Activated CD8-positive, alpha-beta memory T cell treated with anti-CD3 and anti-CD28 coated beads, Interleukin-2, amount 10 ng/mL, durations not matched to agents 7 days and 5 days (primary cell): ENCODE measurements at regions not wholly inside any gene's neighbourhood (a gene's known extent, or its start where the extent isn't known, plus 50 kb on each side); places are given as distances from the start of the nearest gene placed in this dataset.
"Not testable (repeated sequence)": the region's sequence is repeated elsewhere in the genome, so short reads cannot be mapped to it uniquely, and the experiment has no call there.

ENCODE experiments used
- ATAC-seq: fragments of 150-1000 bp; cut with Tn5 transposase; one replicate; pipeline ENCODE4 v1.10.0; 2021; ENCODE audit warnings: moderate library complexity
- CTCF ChIA-PET: fragments of 350-600 bp; sonication (Branson Sonifier 250); formaldehyde crosslinking; loops from one replicate; lab custom pipeline; 2021; ENCODE audit warnings: antibody characterized with exemption; lab: Charles Lee
- DNase-seq: peaks from one replicate; pipeline ENCODE4 v3.0.0-alpha.2; 2020
- H3K27ac Mint-ChIP-seq: one replicate; pipeline ENCODE4 v1.8.0; 2021; ENCODE audit warnings: mild to moderate bottlenecking, mixed read lengths
- H3K27me3 Mint-ChIP-seq: one replicate; pipeline ENCODE4 v1.8.0; 2021; ENCODE audit warnings: mixed read lengths
- H3K36me3 Mint-ChIP-seq: one replicate; pipeline ENCODE4 v1.8.0; 2021; ENCODE audit warnings: mild to moderate bottlenecking, mixed read lengths
- H3K4me1 Mint-ChIP-seq: one replicate; pipeline ENCODE4 v1.8.0; 2021; ENCODE audit warnings: mixed read lengths
- H3K4me3 Mint-ChIP-seq: one replicate; pipeline ENCODE4 v1.8.0; 2021; ENCODE audit warnings: mild to moderate bottlenecking, moderate library complexity, mixed read lengths
- H3K9me3 Mint-ChIP-seq: one replicate; pipeline ENCODE4 v1.8.0; 2022; ENCODE audit warnings: low read depth, mixed read lengths

DNA sequence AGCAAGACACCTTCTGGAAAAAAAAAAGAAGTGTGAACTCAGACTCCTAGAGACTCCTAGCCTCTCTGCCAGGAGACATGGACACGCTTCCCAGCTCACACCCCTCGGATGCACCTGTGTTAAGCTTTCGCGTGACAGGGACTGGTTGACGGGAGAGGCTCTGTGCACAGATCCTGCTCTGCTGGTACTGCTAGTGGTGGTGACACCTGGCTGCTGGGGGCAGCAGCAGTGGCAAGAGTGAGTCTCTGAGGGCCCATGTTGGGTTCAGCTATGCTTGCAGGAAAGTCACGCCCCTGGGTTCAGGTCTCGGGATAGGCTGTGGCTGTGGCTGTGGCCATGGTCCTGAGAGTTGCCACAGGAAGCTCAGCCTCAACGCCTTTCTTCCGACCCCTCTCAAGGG is 81.1 kb downstream of the XRCC2 start:
- Mint-ChIP-seq H3K36me3 (no peaks in the 10 kb centered on the region), H3K4me1 (no peaks in the 10 kb centered on the region), H3K27ac (no peak overlapping the region), H3K9me3 (no peaks in the 10 kb centered on the region), H3K4me3 (no peak overlapping the region), H3K27me3 (peaks cover 4% of the 10 kb centered on the region)
- CTCF ChIA-PET: no interaction called here
- DNase-seq: no peak
- no peak for ATAC-seq

DNA sequence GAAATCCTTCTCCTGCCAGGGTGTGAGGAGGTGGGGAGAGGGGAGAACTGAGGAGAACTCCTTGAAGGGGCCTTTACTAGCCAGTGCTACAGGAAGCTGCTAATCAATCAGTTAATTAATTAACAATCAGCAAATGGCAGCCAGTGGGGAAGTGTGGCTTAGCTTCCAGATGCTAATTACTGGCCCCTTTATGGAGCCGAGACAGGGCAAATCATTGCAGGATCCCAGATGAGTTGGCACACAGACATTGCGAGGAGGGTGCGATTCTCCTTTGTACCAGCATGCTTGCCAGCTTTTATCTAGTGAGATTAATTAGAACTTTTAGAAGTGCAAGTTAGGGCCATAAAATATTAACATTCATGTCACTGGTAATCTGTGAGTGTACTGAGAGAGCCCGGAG is 84.0 kb downstream of the XRCC2 start:
- no peaks in the 10 kb centered on the region for H3K4me1 Mint-ChIP-seq
- no peaks in the 10 kb centered on the region for H3K36me3 Mint-ChIP-seq
- ATAC-seq (no peak), DNase-seq (no peak)
- no peaks in the 10 kb centered on the region for H3K27me3 Mint-ChIP-seq
- H3K9me3 Mint-ChIP-seq: no peaks in the 10 kb centered on the region
- H3K4me3 Mint-ChIP-seq: no peak overlapping the region
- H3K27ac Mint-ChIP-seq: no peak overlapping the region
- CTCF ChIA-PET: no interaction called here

DNA sequence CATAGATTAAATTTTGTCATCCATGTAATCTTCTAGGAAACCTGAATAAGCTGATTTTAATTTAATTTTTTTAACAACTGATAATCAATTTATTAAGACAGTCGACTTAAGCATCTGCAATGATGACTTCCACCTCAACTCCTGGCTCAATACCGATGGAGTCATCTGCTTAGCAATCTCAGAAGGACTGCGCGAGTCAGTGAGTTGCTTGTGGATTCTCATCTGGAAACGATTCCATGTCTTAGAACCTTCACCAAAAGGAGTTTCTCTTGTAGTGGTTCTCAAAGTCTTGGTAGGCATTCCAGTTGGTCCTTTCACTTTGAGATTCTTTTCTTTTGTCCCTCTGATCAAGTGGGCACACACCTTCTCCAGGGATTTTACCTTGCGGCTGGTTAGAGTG is 85.5 kb downstream of the XRCC2 start:
- H3K27me3 Mint-ChIP-seq: no peaks in the 10 kb centered on the region
- H3K9me3 Mint-ChIP-seq: no peaks in the 10 kb centered on the region
- no peak overlapping the region for H3K27ac Mint-ChIP-seq
- H3K4me3 Mint-ChIP-seq: no peak overlapping the region
- DNase-seq: no peak
- no peak for ATAC-seq
- no peaks in the 10 kb centered on the region for H3K4me1 Mint-ChIP-seq
- no peaks in the 10 kb centered on the region for H3K36me3 Mint-ChIP-seq
- CTCF ChIA-PET: no interaction called here

DNA sequence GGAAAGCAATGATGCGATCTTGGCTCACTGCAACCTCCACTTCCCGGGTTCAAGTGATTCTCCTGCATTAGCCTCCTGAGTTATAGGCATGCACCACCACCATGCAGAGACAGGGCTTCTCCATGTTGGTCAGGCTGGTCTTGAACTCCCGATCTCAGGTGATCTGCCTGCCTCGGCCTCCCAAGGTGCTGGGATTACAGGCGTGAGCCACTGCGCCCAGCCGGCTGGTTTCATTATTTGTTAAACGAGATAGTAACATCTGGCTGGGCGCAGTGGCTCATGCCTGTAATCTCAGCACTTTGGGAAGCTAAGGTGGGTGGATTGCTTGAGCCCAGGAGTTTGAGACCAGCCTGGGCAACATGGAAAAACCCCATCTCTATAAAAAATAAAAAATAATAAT is 86.1 kb downstream of the XRCC2 start:
- ATAC-seq, H3K27me3 Mint-ChIP-seq, H3K9me3 Mint-ChIP-seq, CTCF ChIA-PET, H3K4me3 Mint-ChIP-seq, H3K36me3 Mint-ChIP-seq, H3K4me1 Mint-ChIP-seq, DNase-seq, H3K27ac Mint-ChIP-seq: not testable (repeated sequence)

DNA sequence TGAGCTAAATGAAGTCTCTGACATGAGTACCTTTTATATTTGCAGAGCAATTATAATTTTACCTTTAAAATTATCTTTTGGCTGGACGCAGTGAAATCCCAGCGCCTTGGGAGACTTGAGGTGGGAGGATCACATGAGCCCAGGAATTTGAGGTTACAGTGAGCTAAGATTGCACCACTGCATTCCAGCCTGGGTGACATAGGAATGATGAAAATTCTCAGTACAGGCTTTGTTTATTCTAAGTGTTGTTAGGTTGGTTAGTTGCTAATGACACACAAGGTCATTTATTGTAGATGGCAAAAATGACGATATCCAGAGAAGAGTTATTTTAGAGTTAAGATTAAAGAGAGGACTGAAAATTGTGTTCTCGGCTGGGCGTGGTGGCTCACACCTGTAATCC is 87.6 kb downstream of the XRCC2 start:
- no peaks in the 10 kb centered on the region for H3K4me1 Mint-ChIP-seq
- CTCF ChIA-PET: no interaction called here
- ATAC-seq (no peak), DNase-seq (no peak)
- H3K36me3 Mint-ChIP-seq: no peaks in the 10 kb centered on the region
- H3K27ac Mint-ChIP-seq: no peak overlapping the region
- H3K27me3 Mint-ChIP-seq: no peaks in the 10 kb centered on the region
- H3K9me3 Mint-ChIP-seq: no peaks in the 10 kb centered on the region
- no peak overlapping the region for H3K4me3 Mint-ChIP-seq

DNA sequence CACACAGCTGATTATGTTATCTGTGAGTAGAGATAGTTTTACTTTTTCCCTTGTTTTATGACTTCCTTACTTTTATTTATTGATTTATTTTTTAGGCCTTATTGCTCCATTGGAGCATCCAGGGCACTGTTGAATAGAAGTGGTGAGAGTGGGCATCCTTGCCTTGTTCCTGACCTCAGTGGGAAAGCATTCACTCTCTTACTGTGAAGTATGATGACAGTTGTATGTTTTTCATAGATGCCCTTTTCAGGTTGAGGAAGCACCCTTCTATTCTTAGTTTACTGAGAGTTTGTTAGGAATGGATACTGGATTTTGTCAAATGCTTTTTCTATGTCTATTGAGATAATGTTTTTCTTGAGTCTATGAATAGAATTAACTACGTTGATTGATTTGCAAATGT is 88.6 kb downstream of the XRCC2 start:
- CTCF ChIA-PET: no interaction called here
- no peak for ATAC-seq
- no peak overlapping the region for H3K4me3 Mint-ChIP-seq
- DNase-seq: no peak
- no peak overlapping the region for H3K27ac Mint-ChIP-seq
- H3K27me3 Mint-ChIP-seq: no peaks in the 10 kb centered on the region
- H3K4me1 Mint-ChIP-seq: no peaks in the 10 kb centered on the region
- no peaks in the 10 kb centered on the region for H3K9me3 Mint-ChIP-seq
- no peaks in the 10 kb centered on the region for H3K36me3 Mint-ChIP-seq

DNA sequence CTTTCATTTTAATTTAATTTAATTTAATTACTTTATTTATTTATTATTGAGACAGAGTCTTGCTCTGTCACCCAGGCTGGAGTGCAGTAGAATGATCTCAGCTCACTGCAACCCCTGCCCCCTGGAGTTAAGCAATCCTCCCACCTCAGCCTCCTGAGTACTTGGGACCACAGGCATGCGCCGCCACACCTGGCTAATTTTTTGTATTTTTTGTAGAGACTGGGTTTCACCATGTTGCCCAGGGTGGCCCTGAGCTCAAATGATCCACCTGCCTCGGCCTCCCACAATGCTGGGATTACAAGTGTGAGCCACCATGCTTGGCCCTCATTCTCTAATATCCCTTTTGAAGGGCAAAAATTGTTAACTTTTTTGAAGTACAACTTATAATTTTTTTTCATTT is 92.9 kb downstream of the XRCC2 start:
- Mint-ChIP-seq H3K27ac (no peak overlapping the region), H3K36me3 (no peaks in the 10 kb centered on the region), H3K4me1 (no peaks in the 10 kb centered on the region), H3K4me3 (no peak overlapping the region), H3K27me3 (no peaks in the 10 kb centered on the region), H3K9me3 (no peaks in the 10 kb centered on the region)
- CTCF ChIA-PET: no interaction called here
- DNase-seq (no peak), ATAC-seq (no peak)

DNA sequence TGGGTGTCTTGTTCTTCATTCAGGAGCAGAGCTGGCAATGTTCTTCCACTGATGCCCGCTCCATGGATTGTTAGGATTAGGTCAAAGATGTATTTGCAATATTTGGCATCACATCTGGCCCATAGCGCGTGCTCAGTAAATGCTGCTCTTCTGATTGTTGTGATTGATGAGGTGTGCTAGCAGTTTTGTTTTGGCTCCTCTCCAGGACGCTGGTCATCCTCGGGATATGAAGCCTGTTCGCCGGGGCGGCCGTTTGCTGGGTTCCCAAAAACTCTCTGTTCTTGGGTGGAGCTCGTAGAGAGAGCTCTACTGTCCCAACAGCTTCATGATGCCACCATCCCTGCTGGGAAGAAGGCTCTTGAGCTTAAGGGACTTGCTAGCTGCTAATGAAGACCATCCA is 96.9 kb downstream of the XRCC2 start:
- Mint-ChIP-seq H3K27ac (no peak overlapping the region), H3K4me3 (no peak overlapping the region), H3K27me3 (no peaks in the 10 kb centered on the region), H3K4me1 (no peaks in the 10 kb centered on the region), H3K36me3 (no peaks in the 10 kb centered on the region), H3K9me3 (no peaks in the 10 kb centered on the region)
- ATAC-seq: no peak
- no peak for DNase-seq
- CTCF ChIA-PET: no interaction called here

DNA sequence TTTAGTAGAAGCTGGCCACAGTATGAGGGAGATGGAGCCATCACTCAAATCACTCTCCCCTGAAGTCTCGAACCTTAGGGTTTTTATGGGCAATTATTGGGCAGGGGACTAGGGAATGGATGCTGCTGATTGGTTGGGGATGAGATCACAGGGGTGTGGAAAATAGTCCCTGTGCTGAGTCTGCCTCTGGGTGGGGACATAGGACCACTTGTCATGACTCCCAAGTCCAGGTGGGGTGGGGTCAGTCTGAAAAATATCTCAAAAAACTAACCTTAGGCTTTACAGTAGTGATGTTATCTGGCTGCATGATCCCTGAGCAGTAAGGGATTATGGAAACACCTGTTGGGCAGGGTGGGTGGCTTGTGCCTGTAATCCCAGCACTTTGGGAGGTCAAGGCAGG is 98.6 kb downstream of the XRCC2 start:
- Mint-ChIP-seq H3K4me1 (no peaks in the 10 kb centered on the region), H3K36me3 (no peaks in the 10 kb centered on the region), H3K4me3 (no peak overlapping the region), H3K27ac (no peak overlapping the region), H3K27me3 (no peaks in the 10 kb centered on the region), H3K9me3 (no peaks in the 10 kb centered on the region)
- ATAC-seq (no peak), DNase-seq (no peak)
- CTCF ChIA-PET: no interaction called here

DNA sequence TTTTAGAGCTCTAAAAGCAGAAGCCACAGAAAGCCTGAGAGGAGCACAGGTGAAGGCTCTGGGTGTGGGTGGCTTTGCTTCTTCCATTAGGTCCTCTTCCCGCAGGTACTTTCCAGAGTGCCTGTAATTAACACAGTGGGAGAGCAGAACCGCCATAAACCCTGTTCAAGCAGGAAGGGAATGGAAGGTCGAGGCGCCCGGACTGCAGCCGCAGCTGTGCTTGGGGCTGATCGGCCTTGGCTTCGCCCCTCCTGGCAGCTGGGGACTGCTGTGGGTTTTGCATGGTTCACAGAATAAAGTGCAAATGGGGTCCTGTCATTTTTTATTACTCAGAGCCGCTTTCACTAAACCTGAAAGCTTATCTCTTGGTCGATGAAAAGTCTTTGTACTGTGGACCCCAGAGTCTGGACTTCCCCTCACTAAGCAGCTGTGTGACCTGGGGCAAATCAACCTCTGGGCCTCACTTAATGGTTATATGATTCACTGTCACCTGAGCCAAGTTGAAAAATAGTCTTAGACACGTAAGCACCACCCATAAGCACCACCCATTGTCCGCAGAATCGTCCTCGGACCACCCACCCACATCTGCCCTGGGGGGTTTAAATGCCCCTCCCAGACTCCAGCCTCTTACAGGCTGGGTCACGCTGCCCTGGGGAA is 100.9 kb downstream of the XRCC2 start:
- no peaks in the 10 kb centered on the region for H3K4me1 Mint-ChIP-seq
- H3K27me3 Mint-ChIP-seq: no peaks in the 10 kb centered on the region
- H3K4me3 Mint-ChIP-seq: no peak overlapping the region
- no peaks in the 10 kb centered on the region for H3K36me3 Mint-ChIP-seq
- CTCF ChIA-PET: no interaction called here
- H3K9me3 Mint-ChIP-seq: no peaks in the 10 kb centered on the region
- no peak for DNase-seq
- ATAC-seq: no peak
- no peak overlapping the region for H3K27ac Mint-ChIP-seq

DNA sequence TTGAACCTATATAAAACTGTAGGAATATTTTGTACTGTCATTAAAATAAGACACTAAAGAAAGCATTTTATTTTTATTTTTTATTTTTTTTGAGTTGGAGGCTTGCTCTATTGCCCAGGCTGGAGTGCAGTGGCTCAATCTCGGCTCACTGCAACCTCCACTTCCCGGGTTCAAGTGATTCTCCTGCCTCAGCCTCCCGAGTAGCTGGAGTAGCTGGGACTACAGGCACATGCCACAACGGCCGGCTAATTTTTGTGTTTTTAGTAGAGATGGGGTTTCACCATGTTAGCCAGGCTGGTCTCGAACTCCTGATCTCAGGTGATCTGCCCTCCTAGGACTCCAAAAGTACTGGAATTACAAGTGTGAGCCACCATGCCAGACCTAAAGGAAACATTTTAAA is 102.8 kb downstream of the XRCC2 start:
- H3K9me3 Mint-ChIP-seq, H3K4me3 Mint-ChIP-seq, H3K27ac Mint-ChIP-seq, H3K4me1 Mint-ChIP-seq, DNase-seq, ATAC-seq, H3K36me3 Mint-ChIP-seq, H3K27me3 Mint-ChIP-seq, CTCF ChIA-PET: not testable (repeated sequence)

DNA sequence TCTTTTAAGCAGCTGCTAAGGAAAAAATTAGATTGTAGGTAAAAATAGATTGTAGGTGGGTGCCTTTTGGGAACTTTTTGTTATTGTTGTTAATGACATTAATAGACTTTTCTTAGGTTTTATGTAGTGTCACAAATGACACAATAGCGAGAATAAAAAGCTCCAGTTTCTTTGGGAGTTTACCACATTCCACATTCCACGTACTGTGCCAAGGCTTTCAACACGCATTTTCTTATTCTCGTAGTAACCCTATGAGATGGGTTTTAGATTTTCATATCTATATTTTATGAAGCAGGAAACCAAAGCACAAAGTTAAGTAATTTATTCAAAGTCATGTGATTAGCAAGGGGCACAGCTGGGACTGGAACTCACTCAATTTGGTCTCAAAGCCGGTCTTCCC is 103.8 kb downstream of the XRCC2 start:
- Mint-ChIP-seq H3K9me3 (no peaks in the 10 kb centered on the region), H3K4me3 (no peak overlapping the region), H3K4me1 (no peaks in the 10 kb centered on the region), H3K27me3 (no peaks in the 10 kb centered on the region), H3K27ac (no peak overlapping the region), H3K36me3 (no peaks in the 10 kb centered on the region)
- DNase-seq: no peak
- CTCF ChIA-PET: no interaction called here
- ATAC-seq: no peak

DNA sequence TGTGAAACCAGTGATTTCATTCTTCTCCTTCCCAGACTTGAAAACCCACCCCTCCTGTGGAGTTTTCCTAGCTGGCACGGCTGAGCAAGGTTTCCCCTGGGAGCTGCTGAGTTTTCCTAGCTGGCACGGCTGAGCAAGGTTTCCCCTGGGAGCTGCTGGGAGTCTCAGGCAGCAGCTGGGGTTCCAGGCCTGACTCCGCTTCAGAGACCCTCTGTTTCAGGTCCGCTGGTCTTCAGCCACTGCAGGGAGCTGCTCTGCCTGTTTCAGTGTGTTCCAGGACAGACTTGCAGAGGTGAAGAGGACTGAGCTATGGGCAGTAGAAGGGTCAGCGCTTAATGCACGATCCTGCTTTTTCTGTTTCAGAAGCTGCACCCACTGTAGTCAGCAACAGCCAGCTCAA is 104.9 kb downstream of the XRCC2 start:
- Mint-ChIP-seq H3K27ac (no peak overlapping the region), H3K4me3 (no peak overlapping the region), H3K27me3 (peaks cover 2% of the 10 kb centered on the region), H3K36me3 (no peaks in the 10 kb centered on the region), H3K9me3 (no peaks in the 10 kb centered on the region), H3K4me1 (no peaks in the 10 kb centered on the region)
- CTCF ChIA-PET: interaction anchor here (1.4 kb wide), 1 partner anchor 258 kb away, joined by 3 read pairs; no protein-coding TSS in a partner anchor
- DNase-seq: no peak
- no peak for ATAC-seq

DNA sequence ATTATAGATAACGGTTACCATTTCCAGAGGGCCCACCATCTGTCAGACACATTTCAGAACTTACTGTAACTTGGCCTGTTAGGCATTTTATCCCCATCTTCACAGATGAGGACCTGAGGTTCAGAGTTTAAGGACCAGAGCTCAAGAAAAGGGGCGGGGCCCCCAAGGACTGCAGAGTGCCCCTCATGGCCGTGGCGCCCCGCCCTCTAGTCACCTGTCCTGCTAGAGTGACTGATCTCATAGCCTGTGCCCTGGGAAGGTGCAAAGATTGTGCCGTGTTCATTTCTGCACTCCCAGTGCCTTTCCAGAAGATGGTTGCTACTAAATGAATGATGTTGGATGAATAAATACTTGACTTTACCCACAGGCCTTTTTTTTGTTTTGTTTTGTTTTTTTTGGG is 107.0 kb downstream of the XRCC2 start:
- Mint-ChIP-seq H3K36me3 (no peaks in the 10 kb centered on the region), H3K27me3 (peaks cover 3% of the 10 kb centered on the region), H3K27ac (no peak overlapping the region), H3K9me3 (no peaks in the 10 kb centered on the region), H3K4me3 (no peak overlapping the region), H3K4me1 (no peaks in the 10 kb centered on the region)
- DNase-seq (no peak), ATAC-seq (no peak)
- CTCF ChIA-PET: no interaction called here

DNA sequence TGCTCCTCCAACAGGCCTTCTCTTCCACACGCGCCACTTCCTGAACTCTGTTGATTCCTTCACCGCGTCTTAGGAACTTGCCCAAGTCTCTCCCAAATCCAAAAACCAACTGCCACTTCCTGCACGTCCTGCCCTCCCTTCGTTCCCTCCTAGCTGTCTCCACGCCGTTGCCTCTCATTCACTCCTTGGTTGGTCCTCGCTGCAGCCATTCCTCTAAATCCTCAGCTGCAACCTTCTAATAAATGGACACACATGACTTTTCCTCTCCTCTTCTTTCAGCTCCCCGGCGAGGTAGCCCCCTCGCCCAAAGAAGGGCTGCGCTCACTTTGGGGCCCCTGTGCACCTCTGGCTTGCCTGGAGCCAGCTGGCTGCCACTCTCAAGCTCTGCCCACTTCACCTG is 110.2 kb downstream of the XRCC2 start:
- no peak overlapping the region for H3K27ac Mint-ChIP-seq
- no peaks in the 10 kb centered on the region for H3K4me1 Mint-ChIP-seq
- H3K9me3 Mint-ChIP-seq: no peaks in the 10 kb centered on the region
- H3K4me3 Mint-ChIP-seq: no peak overlapping the region
- CTCF ChIA-PET: no interaction called here
- ATAC-seq (no peak), DNase-seq (no peak)
- peaks cover 3% of the 10 kb centered on the region for H3K27me3 Mint-ChIP-seq
- no peaks in the 10 kb centered on the region for H3K36me3 Mint-ChIP-seq
